HCT116 (cell line): ENCODE measurements at regions not wholly inside any gene's neighbourhood (a gene's known extent, or its start where the extent isn't known, plus 50 kb on each side); places are given as distances from the start of the nearest gene placed in this dataset.

Experiments
- ATAC-seq: fragments of 200-7000 bp; cut with Tn5 transposase; 2 replicates; pipeline ENCODE4 v1.9.1; 2020; ENCODE audit warnings: mild to moderate bottlenecking, moderate library complexity
- BruUV-seq: library from RNA; stranded (reverse); fragments of 400-500 nt; replicated peaks from 2 replicates; lab custom pipeline; 2021; lab: Mats Ljungman, UMichigan
- CTCF ChIA-PET: fragments of 300-600 bp; sonication (Branson Sonifier 250); formaldehyde crosslinking; loops from one replicate; lab custom pipeline; 2021; ENCODE audit warnings: antibody characterized with exemption; lab: Charles Lee
- POLR2A ChIA-PET: fragments of 300-600, 350-600 bp; sonication (Branson Sonifier 250); formaldehyde crosslinking; loops from one replicate; lab custom pipeline; 2021; ENCODE audit warnings: antibody characterized with exemption; lab: Charles Lee
- RAD21 ChIA-PET, 2 experiments: fragments of 300-600 bp; sonication (Branson Sonifier 250); formaldehyde crosslinking; loops; one replicate each; lab custom pipeline; 2023; ENCODE audit warnings: low total read pairs in 2 of 2; ENCODE audit not compliant: uncharacterized antibody in 2 of 2, unreplicated experiment in 2 of 2, low non-redundant PET in 1 of 2; lab: Charles Lee
- DNase-seq: peaks from one replicate; pipeline ENCODE4 v3.0.0-alpha.2; 2010; ENCODE audit warnings: low read depth, low spot score
- H2AFZ ChIP-seq: fragments of 200-600 bp; shearing (Covaris generic), sonication (generic); 2 replicates; pipeline ENCODE4 v1.6.1; 2017; ENCODE audit warnings: low read depth, mixed run types, mixed read lengths, antibody characterized with exemption, low read length; ENCODE audit not compliant: poor library complexity, severe bottlenecking
- H3K27ac ChIP-seq: 2 replicates; pipeline ENCODE4 v1.5.1; 2012; ENCODE audit warnings: low read depth, low read length
- H3K27me3 ChIP-seq: fragments of 200-600 bp; sonication (generic); 2 replicates; pipeline ENCODE4 v1.6.1; 2016; ENCODE audit warnings: mixed run types, low read length, mixed read lengths; ENCODE audit not compliant: insufficient read depth
- H3K36me3 ChIP-seq, 2 experiments: fragments of 200-500 bp in 1 of 2; fragments of 200-600 bp in 1 of 2; sonication (Bioruptor generic) in 1 of 2; sonication (generic) in 1 of 2; 2 replicates each; pipeline versions ENCODE4 v1.5.1 to v1.6.1; 2014 to 2016; ENCODE audit warnings: low read length in 2 of 2, inconsistent platforms in 1 of 2, mixed read lengths in 1 of 2, mixed run types in 1 of 2; ENCODE audit not compliant: insufficient read depth in 2 of 2, control insufficient read depth in 1 of 2
- H3K4me1 ChIP-seq, 2 experiments: fragments of 200-600 bp in 1 of 2; sonication (generic) in 1 of 2; 2 replicates each; pipeline versions ENCODE4 v1.5.1 to v1.6.1; 2012 to 2017; ENCODE audit warnings: low read length in 2 of 2, inconsistent platforms in 1 of 2, mild to moderate bottlenecking in 1 of 2, mixed read lengths in 1 of 2, mixed run types in 1 of 2, moderate library complexity in 1 of 2; ENCODE audit not compliant: insufficient read depth in 2 of 2, control insufficient read depth in 1 of 2
- H3K4me2 ChIP-seq: fragments of 200-600 bp; sonication (generic); 2 replicates; pipeline ENCODE4 v1.6.1; 2017; ENCODE audit warnings: mixed run types, low read length, mixed read lengths
- H3K4me3 ChIP-seq, 2 experiments: fragments of 200-600 bp in 1 of 2; sonication (generic) in 1 of 2; replicated peaks in 1 of 2; 2 replicates each; pipeline ENCODE4 v1.5.1; 2011 to 2016; ENCODE audit warnings: low read length in 2 of 2, control low read depth in 1 of 2, low read depth in 1 of 2, mild to moderate bottlenecking in 1 of 2, mixed read lengths in 1 of 2, mixed run types in 1 of 2
- H3K79me2 ChIP-seq: fragments of 200-600 bp; sonication (generic); 2 replicates; pipeline ENCODE4 v1.6.1; 2017; ENCODE audit warnings: mild to moderate bottlenecking, mixed run types, low read length, moderate library complexity, mixed read lengths; ENCODE audit not compliant: insufficient read depth
- H3K9ac ChIP-seq: fragments of 200-600 bp; sonication (generic); 2 replicates; pipeline ENCODE4 v1.6.1; 2016; ENCODE audit warnings: low read length, mixed read lengths
- H3K9me2 ChIP-seq: fragments of 200-600 bp; sonication (generic), shearing (Covaris generic); 2 replicates; pipeline ENCODE4 v1.6.1; 2017; ENCODE audit warnings: mixed run types, mild to moderate bottlenecking, moderate library complexity; ENCODE audit not compliant: insufficient read depth
- H3K9me3 ChIP-seq, 2 experiments: fragments of 200-500 bp in 1 of 2; fragments of 200-600 bp in 1 of 2; sonication (Bioruptor generic) in 1 of 2; sonication (generic) in 1 of 2; 2 replicates each; pipeline ENCODE4 v1.6.1; 2014 to 2017; ENCODE audit warnings: low read length in 2 of 2, mixed read lengths in 2 of 2, inconsistent platforms in 1 of 2, low read depth in 1 of 2, mild to moderate bottlenecking in 1 of 2, mixed run types in 1 of 2, moderate library complexity in 1 of 2; ENCODE audit not compliant: control insufficient read depth in 1 of 2, insufficient read depth in 1 of 2
- H4K20me1 ChIP-seq: fragments of 200-600 bp; sonication (generic), shearing (Covaris generic); 2 replicates; pipeline ENCODE4 v1.6.1; 2017; ENCODE audit warnings: mixed run types, mild to moderate bottlenecking, moderate library complexity; ENCODE audit not compliant: insufficient read depth
- CBX3 ChIP-seq: IDR thresholded peaks from 2 replicates; pipeline ENCODE4 v1.6.1; 2012; ENCODE audit warnings: low read depth
- CEBPB ChIP-seq: IDR thresholded peaks from 2 replicates; pipeline ENCODE4 v1.6.1; 2012; ENCODE audit warnings: low read depth
- EGR1 ChIP-seq: IDR thresholded peaks from 2 replicates; pipeline ENCODE4 v1.6.1; 2012; ENCODE audit warnings: low read depth
- ELF1 ChIP-seq: IDR thresholded peaks from 2 replicates; pipeline ENCODE4 v1.6.1; 2012; ENCODE audit warnings: low read depth, borderline replicate concordance
- EZH2 ChIP-seq: fragments of 200-600 bp; sonication (generic); IDR thresholded peaks from 2 replicates; pipeline ENCODE4 v1.6.1; 2017; ENCODE audit warnings: antibody characterized with exemption, mixed run types
- EZH2phosphoT487 ChIP-seq: fragments of 200-600 bp; IDR thresholded peaks from 2 replicates; pipeline ENCODE4 v1.6.1; 2018; ENCODE audit warnings: antibody characterized with exemption, borderline replicate concordance
- FOSL1 ChIP-seq: IDR thresholded peaks from 2 replicates; pipeline ENCODE4 v1.6.1; 2012; ENCODE audit warnings: low read depth
- JUND ChIP-seq: IDR thresholded peaks from 2 replicates; pipeline ENCODE4 v1.6.1; 2012
- POLR2A ChIP-seq: IDR thresholded peaks from 2 replicates; pipeline ENCODE4 v1.7.0; 2011; ENCODE audit warnings: borderline replicate concordance; ENCODE audit not compliant: insufficient read depth, insufficient read length; ENCODE audit errors: extremely low read depth
- POLR2AphosphoS5 ChIP-seq: IDR thresholded peaks from 2 replicates; pipeline ENCODE4 v1.6.1; 2011; ENCODE audit warnings: mild to moderate bottlenecking, low read depth, low read length, moderate library complexity
- REST ChIP-seq: IDR thresholded peaks from 2 replicates; pipeline ENCODE4 v1.6.1; 2012; ENCODE audit warnings: low read depth
- SIN3A ChIP-seq: IDR thresholded peaks from 2 replicates; pipeline ENCODE4 v1.6.1; 2012; ENCODE audit warnings: low read depth
- SRF ChIP-seq: IDR thresholded peaks from 2 replicates; pipeline ENCODE4 v1.6.1; 2012; ENCODE audit warnings: low read depth
- TCF7L2 ChIP-seq: IDR thresholded peaks from 2 replicates; pipeline ENCODE4 v1.7.0; 2011; ENCODE audit warnings: borderline replicate concordance, inconsistent platforms; ENCODE audit not compliant: insufficient read depth, insufficient read length; ENCODE audit errors: extremely low read depth
- ZBTB33 ChIP-seq: IDR thresholded peaks from 2 replicates; pipeline ENCODE4 v1.6.1; 2011; ENCODE audit warnings: mild to moderate bottlenecking, low read length, moderate library complexity; ENCODE audit not compliant: insufficient replicate concordance; ENCODE audit errors: extremely low read depth
- ZNF274 ChIP-seq: fragments of 200-500 bp; sonication (Bioruptor generic); IDR thresholded peaks from 2 replicates; pipeline ENCODE4 v1.6.1; 2014; ENCODE audit warnings: mild to moderate bottlenecking, low read depth, low read length, inconsistent platforms
- intact Hi-C: fragments of 100-400 bp; cut with micrococcal nuclease; formaldehyde crosslinking; loops from 2 replicates; pipeline ENCODE4 v1.10.0; 2022
- TF ChIP-seq, protein P1 (sequence below), 3 experiments: fragments of 200-600 bp in 1 of 3; sonication (generic) in 1 of 3; IDR thresholded peaks in 2 of 3; conservative IDR thresholded peaks in 1 of 3; 2 replicates each; pipeline ENCODE4 v1.5.1; 2012 to 2017; ENCODE audit warnings: low read depth in 2 of 3, low read length in 2 of 3, antibody characterized with exemption in 1 of 3, borderline replicate concordance in 1 of 3, control low read depth in 1 of 3, mild to moderate bottlenecking in 1 of 3, mixed read lengths in 1 of 3, mixed run types in 1 of 3, moderate library complexity in 1 of 3; ENCODE audit not compliant: insufficient read depth in 1 of 3

- TF ChIP-seq REST (no peak), EZH2phosphoT487 (no peak), EZH2 (no peak), SIN3A (no peak), ZNF274 (no peak)
Measured at GRCh38 chr12:76266797-76267196, 81.4 kb downstream of the BBS10 start (continued).

DNA sequence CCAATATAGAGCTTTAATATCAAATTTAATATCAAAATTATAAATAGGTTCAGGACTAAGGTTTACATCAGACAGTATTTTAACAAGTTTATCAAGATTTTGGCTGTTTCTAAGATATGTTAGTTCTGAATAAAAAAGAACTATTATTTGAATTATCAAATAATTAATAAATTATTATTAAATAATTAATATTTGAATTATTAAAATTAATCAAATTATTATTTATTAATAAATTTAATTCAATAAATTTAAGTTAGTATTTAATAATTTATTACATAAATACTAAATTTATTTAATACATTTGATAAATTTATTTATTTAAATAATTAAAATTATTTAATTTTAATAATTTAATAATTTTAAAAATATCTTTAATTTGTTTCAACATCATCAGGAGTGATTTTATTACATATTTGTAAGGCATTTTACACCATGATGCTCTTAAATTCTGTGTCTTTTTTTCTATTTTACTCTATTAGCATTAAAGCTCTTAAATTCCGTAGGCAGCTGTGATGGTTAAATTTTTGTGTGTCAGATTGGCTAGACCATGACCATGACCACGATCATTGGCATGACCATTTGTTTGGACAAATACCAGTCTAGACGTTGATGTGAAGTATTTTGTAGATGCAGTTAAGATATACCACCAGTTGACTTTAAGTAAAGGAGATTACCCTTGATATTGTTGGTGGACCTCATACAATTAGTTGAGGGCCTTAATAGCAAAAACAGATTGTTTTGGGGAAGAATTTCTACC is 82.6 kb downstream of the BBS10 start:
- no peak for DNase-seq
- RAD21 ChIA-PET: no interaction called here
- no peak overlapping the region for H3K4me2 ChIP-seq
- H4K20me1 ChIP-seq: no peaks in the 10 kb centered on the region
- H3K27me3 ChIP-seq: no peaks in the 10 kb centered on the region
- no TSS peak for BruUV-seq
- H3K9ac ChIP-seq: no peak overlapping the region
- POLR2A ChIA-PET: no interaction called here
- no peaks in the 10 kb centered on the region for H3K9me2 ChIP-seq
- H3K27ac ChIP-seq: no peak overlapping the region
- H3K4me3 ChIP-seq: no peak overlapping the region
- H3K9me3 ChIP-seq: no peaks in the 10 kb centered on the region
- CTCF ChIA-PET: no interaction called here
- no peak for ATAC-seq
- H3K4me1 ChIP-seq: no peaks in the 10 kb centered on the region
- intact Hi-C loops: no loop called here
- no peaks in the 10 kb centered on the region for H3K36me3 ChIP-seq
- no peak overlapping the region for H2AFZ ChIP-seq
- no peaks in the 10 kb centered on the region for H3K79me2 ChIP-seq
- TF ChIP-seq CBX3 (no peak), CEBPB (no peak), SRF (no peak), EZH2phosphoT487 (no peak), ZBTB33 (no peak), EGR1 (no peak), TCF7L2 (no peak), POLR2AphosphoS5 (no peak), JUND (no peak), POLR2A (no peak), ZNF274 (no peak), FOSL1 (no peak), ELF1 (no peak), EZH2 (no peak)
- TF ChIP-seq, protein P1, sequence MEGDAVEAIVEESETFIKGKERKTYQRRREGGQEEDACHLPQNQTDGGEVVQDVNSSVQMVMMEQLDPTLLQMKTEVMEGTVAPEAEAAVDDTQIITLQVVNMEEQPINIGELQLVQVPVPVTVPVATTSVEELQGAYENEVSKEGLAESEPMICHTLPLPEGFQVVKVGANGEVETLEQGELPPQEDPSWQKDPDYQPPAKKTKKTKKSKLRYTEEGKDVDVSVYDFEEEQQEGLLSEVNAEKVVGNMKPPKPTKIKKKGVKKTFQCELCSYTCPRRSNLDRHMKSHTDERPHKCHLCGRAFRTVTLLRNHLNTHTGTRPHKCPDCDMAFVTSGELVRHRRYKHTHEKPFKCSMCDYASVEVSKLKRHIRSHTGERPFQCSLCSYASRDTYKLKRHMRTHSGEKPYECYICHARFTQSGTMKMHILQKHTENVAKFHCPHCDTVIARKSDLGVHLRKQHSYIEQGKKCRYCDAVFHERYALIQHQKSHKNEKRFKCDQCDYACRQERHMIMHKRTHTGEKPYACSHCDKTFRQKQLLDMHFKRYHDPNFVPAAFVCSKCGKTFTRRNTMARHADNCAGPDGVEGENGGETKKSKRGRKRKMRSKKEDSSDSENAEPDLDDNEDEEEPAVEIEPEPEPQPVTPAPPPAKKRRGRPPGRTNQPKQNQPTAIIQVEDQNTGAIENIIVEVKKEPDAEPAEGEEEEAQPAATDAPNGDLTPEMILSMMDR (IDR thresholded peaks at IDR 0.05 in 2 of 3, conservative IDR thresholded peaks at IDR 0.05 in 1 of 3; ENCODE audit: borderline replicate concordance in 1 of 3, insufficient read depth in 1 of 3, low read depth in 2 of 3, low read length in 2 of 3): no peak
